HG03460 (cell line): ENCODE measurements at regions not wholly inside any gene's neighbourhood (a gene's known extent, or its start where the extent isn't known, plus 50 kb on each side); places are given as distances from the start of the nearest gene placed in this dataset.

Experiments
- ATAC-seq: cut with Tn5 transposase; IDR thresholded peaks from one replicate; pipeline ENCODE4 v1.9.1; 2021; ENCODE audit not compliant: unreplicated experiment

DNA sequence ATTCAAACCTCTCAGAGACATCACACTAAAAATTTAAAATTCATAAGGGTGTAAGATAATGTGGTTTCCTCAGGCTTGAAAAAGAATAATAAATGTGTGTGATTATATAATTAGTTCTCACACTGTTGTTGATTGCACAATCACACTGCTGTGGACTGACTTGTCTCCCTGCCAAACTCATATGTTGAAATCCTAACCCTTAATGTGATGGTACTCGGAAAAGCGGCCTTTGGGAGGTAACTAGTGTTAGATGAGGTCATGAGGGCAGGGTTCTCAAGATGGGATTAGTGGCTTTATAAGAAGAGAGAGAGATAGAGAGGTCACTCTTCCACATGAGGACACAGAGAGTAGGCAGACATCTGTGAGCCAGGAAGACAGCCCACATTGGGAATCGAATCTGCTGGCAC is 128.5 kb upstream of the COL1A2 start:
- no peak for ATAC-seq

DNA sequence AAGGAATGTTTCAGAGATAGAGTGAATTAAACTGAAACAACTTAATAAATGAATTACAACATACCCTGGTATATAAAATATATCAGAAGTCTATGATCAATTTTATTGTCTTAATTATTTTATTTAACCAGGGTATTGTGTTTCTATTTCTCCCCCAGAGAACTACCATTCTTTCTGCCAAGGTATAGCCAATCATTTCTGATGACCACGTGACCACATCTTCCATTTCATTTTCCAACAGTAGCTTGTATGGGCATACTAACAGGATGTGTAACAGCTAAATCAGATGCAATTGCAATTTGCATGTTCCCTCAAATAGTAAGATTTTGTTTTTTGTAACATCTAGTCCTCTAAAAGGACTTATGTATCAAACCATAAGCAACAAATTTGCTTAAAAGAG is 123.9 kb upstream of the COL1A2 start:
- no peak for ATAC-seq

DNA sequence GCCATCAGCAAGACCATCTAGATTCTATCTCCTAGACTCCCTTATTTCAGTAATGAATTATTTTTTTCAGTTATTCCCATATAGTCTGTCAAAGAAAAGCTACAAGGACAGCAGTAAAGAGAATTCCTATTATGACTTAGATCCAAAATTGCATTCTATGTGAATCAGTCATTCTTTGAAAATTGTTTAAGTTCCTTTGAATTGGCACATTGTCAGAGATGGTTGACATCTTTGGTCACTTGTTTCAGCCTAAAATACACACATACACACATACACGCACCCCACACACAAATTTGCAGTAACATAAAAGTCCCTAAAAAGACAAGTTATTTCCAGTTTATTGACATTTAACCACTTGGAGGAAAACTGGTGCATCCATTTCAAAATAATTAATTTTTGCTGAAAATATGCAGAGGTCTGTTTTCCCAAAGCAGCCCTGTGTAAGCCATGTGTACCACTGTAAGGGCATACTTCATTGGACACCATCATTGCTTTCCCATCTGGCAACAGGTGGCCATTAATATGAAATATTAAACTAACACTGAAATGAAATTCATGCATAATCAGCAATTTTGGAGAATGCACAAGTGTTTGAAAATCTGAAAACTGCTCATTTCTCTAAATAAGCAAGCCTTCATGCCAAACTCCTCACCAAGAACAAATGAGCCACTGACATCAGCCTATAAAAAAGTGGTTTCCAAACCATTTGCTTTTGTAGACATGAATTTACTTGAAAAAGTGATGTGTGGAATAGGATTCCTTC is 121.7 kb upstream of the COL1A2 start:
- ATAC-seq: no peak

DNA sequence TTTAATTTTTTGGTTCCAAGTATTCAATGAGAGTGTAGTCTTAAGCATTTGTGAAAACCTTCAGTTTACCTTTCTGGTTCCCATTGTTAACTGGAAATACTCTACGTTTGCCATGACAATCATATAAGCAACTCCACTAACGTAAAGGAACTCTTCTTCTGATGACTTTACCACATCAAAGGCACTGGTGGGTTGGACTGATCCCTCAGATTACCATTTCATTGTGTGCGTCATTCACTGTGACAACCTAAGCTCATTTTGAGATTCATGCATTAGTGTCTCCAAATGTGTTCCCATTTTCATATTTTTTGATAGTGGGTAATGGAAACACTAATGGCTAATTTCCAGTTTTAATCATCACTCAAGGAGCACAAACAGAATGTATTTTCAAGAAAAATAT is 119.9 kb upstream of the COL1A2 start:
- no peak for ATAC-seq

DNA sequence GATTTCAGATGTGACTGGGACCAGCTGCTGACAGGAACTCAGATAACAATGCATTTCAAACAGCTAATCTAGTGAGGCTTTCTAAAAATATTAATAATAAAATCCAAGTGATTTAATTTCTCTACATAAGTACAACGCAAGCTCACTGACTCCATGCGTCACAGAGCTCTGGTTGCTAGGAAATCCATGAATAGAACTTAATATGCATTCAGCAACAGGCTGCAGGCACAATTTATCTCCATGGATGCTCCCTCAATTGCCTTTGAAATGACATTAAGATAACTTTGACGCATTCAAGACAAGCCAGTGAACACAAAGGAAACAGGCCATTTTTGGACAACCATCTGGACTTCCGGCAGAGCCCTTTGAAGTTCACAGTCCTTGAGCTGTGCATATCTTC is 118.7 kb upstream of the COL1A2 start:
- no peak for ATAC-seq

DNA sequence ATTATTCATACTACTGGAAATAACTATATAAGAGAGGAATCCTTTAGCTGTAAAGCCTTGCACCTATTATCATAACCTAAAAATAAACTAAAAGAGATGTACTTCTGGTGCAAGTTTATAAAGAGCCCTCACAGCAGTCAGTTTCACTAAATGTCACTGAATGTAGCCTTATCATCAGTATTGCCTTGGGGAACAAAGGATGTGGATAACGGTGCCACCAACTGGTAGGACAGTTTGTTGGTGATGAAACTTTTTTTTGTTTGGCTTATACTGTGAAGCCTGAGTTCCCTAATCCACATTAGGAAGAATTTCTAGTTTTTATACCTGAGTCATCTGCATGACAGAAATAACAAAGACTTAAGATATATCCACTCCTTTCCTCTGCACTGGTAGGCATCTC is 117.9 kb upstream of the COL1A2 start:
- no peak for ATAC-seq

DNA sequence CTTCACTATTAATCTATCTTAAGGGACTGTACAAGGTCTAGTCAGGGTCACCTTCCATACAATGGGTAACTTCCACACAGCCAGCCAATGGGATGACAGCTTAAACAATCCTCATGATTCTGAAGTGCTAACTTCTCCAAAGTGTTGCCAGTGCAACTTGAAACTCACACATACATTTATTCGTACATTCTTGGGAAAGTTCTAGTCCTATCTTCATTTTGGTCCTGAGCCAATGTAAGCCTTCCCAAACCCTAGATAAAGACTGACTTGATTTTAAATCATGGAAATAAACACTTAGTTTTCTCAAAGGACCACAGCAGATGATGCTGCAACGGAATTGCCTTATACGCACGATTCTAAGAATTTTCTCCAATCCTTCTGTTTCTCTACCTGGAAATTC is 117.5 kb upstream of the COL1A2 start:
- ATAC-seq: no peak

DNA sequence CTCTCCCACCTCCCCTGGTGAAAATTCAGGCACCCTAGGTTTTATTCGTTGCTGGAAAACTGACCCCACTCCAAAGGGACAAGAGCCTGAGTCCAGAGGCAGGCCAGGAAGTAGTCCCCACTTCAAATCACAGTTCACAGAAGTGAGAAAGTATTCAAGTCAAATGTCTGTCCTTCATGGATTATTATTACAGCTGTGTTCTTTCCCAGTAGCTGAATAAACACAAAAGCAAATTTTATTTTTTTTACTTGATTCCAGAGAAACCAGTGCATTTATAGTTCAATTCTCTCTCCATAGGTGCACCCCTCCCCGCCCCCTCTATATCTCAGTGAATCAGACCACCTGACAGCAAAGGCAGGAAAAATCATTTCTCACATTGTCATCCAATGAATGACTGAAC is 113.8 kb upstream of the COL1A2 start:
- ATAC-seq: no peak

DNA sequence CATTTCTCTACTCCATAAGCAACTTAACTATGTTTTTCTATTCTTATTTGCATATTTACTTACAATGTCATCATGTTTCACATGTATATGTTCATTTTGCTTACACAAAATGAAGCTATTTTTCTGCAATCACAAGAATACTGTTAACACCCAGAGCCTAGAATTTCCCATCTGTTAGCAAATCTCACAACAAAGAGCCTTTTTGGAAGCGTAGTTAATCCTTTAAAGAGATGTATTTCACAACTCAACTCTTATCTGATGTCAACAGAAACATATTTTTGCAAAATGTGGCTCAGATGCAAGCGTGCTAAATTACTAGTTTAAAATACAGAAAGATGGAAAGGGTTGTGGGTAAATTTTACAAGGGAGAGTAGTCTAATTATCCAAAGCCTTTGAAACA is 110.6 kb upstream of the COL1A2 start:
- ATAC-seq: no peak

DNA sequence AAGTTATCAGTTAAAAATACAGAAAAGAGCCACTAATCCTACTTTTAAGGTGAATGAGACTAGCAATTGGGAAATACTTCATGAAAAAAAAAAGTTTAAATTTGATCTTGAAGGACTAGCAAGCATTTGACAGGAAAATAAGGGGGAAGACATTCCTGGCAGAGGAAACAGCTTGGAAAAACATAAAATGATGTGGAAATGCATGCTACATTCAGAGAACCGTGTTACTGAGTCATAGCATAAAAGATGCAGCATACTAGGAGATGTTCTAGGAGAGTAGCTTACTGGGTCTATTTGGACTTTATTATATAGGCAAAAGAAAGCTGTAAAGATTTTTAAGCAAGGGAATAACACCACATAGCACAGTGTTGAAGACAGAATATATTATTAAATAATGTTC is 108.6 kb upstream of the COL1A2 start:
- no peak for ATAC-seq

DNA sequence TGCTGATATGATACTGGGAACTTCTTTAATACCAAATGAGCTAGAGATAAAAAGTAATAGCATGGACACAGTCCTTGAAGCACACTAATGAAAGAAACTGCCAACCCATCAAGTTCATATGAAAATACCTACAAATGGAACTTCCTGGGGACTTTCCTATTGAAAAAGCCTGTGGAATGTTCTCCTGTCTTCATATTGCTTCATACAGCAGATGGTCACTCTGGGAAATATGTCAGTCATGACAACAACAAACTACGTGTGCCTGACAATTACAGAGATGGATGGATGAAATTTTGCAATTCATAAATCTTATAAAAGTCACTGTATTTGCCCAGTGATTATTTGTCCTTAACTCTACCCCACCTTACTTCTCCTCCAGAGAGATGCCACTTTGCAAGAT is 106.6 kb upstream of the COL1A2 start:
- no peak for ATAC-seq

DNA sequence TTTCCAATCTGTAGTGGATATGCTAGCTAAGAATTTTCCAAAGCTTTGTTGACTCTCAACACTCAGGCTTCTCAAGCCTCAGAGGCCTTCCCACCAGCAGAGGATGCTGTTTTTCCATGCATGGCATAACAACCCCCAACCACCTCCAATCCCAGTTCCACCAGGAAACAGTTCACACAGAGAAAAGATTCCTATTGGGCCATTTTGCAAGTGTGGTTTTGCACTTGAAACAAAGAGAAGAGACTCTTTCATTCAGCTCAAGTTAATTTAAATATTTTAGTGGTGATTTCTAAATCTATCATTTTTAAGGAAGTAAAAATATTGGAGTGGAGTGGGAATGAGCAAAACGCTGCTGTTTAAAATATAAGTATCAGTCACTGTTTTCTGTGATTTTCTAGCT is 105.6 kb upstream of the COL1A2 start:
- no peak for ATAC-seq

DNA sequence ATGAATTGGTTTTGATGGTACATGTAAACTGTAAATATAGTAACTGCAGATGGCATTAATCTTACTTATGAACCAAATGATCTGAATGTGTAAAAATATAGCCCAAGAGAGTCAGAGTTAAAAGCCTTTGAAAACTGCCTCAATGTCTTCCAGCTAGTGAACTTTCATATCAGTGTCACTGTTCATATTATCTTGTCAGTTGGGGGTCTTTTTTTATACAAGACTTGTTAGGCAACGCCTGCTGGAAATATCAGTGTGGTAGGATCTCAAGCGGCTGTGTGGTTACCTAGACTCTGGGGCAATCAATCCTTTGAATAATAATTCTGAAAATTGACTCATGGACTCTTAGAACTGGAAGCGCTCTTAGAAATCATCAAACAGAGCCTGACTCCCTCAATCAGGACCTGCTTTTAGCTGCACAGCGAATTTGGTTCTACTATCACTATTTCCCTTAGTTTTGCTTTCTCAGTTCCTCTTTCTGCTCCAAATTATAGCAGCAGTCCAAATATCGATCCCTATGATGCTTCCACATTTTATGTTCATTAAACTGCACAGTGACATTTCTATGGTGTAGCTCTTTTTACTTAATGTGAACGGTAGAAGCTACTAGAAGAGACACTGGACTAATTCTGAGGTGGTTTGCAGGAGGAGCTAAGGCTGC is 100.1 kb upstream of the COL1A2 start:
- no peak for ATAC-seq

DNA sequence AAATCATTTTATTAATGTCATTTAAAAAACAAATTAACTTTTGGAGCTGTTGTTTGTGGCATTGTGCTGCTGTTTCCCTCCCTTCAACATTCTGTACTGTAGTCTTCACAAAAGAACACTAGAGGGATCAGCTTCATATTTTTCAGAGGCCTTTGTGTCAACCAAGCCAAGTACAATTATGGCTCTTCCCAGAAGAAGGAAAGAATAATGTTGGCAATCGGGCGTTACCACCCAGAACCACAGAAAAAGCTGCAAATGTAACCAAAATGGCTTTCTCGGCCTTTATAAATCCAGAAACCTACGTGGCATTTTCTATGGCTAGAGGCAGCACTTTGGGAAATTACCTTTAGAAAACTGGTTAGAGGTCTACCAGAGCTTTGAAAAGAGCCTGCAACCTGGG is 98.8 kb upstream of the COL1A2 start:
- ATAC-seq: no peak

DNA sequence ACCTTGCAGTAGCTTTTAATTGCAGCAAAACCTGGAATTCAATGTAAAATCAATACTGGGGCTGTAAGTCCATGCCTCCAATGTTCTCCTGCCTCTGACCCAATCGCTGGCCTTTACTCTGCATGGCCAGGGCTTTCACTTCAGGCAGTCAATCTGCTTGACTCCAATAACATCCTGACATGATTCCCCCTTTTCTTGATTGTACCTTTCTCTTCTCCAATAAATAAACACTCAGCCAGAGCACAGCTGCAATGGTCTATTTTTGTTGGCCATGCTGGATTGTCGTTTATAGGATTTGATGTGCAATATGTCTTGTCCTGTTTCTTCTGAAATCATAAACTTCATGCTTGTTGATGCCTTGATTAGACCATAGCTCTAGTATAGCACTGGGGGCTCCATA is 97.8 kb upstream of the COL1A2 start:
- ATAC-seq: no peak

DNA sequence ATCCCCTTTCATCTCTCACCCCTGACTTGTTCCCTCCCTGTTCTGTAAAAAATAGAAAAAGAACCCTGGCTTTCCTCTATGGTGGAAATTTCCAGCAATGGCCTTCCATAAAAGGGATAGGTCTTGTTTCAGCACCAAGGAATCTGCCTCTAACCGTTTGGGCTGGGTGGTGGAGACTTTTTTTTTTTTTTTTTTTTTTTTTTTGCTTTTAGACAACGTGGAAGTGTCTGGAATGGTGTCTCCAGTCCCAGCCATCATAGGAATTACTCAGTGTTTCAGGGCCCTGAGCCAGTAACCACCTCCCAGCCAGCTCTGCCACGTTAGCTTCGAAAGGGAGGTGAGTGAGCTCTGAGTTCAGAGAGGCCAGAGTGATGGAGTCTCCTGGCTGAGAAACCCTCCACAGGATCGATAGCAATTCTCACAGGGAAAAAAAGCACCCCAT is 97.3 kb upstream of the COL1A2 start:
- no peak for ATAC-seq

DNA sequence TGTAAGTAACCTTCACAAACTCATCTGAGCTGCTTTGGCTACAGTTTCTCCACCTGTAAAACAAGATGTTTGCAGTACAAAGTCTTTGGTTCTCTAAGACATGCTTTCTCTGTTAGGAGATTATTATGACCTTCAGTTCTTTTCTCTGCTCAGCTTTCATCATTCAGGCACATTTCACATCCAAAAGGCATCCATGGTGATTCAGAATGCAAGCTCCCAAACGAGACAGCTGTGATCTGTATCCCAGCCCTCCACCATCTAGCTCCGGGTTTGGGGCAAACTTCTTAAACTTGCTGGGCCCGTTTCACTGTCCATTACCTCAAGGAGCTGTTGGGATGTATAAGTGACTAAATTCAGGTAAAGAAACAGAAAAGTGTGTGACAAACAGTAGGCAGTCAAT is 95.8 kb upstream of the COL1A2 start:
- no peak for ATAC-seq

DNA sequence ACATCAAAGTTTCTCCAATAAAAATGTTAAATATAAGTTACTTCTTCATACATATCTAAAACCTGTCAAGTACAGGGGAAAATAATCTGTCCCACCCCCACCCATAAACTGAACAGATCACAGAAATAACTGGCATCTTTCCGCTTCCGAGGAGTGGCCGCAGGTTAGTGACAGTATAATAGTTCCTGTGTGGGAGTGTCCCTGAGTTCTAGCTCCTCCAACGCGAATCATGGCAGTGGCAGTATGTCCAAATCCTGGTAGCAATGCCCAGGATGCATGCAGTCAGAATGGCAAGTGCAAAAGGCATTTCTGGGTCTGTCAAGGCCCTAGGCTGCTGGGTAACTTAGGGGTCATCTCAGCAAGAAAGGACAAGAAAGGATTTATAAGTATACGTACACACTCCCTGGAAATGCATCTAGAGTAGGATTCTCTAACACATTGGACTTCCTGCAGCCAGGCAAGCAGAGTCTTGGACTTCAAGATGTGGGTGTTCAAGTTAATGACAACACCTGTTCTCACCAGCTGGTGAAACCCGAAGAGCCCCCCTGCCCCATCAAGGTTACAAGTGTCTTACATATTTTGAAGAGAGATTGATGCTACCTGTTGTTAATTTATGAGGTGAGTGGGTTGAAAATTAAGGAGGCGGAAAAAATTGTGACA is 94.4 kb upstream of the COL1A2 start:
- ATAC-seq: no peak

DNA sequence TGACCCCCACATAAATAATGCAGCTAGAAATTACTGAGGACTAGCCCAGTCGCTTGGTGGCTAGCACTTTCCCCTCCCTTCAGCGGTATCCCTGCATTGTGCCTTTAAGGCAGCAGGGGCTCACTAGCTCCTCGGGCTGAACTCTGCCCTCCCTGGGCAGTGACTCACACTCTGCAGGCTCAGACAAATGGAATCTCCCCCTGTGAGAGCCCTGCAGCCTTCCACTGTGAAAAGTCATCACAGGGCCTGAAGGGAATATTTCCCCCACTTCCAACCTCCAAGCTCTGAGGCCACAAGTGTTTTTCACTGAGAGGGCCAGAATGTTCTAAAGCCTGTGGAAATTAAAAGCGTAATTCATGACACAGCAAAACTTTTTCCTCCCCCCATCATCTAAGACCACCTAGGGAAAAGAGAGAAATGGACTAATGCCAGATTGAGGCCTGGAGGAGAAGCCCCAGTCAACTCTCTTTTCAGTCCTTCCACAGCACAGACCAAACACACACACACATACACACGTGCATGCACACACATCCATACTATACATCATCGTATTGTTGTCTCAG is 93.6 kb upstream of the COL1A2 start:
- no peak for ATAC-seq

DNA sequence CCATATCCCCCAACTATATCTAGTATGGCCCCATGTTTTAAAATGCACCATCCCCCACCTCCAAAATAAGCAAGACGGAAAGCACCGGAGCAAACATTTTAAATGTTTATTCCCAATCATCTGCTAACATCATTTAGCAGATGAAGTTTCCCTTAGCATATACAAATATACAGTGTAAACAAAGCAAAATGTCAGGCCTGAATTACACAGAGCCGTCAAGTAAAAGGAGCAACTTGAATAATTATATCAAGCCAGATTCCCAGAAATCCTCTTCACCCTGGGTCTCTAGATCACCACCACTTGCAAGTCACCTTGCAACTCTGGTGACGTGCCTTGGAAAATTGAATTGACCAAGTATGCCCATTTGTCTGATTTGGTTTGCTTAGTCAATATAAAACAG is 91.6 kb upstream of the COL1A2 start:
- no peak for ATAC-seq

DNA sequence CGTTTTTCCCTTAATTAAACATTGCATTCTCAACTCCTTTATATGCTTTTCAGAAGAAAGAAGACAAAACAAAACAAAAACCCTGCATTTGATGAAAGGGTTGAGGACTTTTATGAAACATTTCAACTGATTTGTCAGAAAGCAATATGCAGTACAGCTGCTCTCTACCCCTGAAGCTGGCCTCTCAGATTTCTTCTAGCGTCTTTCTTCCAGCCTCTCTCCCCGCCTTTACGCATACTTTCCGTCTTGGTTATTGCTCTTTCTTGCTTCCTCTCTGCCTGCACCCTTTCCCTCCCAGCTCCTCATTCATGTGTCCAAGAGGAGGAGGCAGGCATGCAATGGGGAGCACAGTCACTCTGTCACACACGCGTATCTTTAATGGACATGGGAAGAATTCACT is 91.0 kb upstream of the COL1A2 start:
- no peak for ATAC-seq

DNA sequence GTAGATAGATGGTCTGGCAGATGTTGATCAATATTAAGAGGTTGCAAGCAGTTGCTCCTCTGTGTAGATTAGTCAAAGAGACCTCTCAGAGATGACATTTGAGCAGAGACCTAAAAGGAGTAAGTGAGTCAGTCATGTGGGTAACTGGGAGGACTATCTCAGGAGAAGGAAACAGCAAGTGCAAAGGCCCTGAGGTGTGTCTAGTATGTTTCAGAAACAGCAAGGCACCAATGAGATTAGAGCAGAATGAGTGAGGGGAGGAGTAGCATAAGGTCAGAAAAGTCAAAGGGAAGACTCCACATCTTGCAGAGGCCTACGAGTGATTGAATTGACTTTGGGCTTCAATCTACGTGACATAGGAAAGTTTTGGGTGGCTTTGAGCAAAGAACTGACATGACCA is 89.8 kb upstream of the COL1A2 start:
- ATAC-seq: no peak
